Superior temporal gyrus (tissue), 1 donor: ENCODE measurements at regions not wholly inside any gene's neighbourhood (a gene's known extent, or its start where the extent isn't known, plus 50 kb on each side); places are given as distances from the start of the nearest gene placed in this dataset.
A peak's percentile ranks its signal among the peaks of the same experiment; 100 is the strongest.
"Not testable (repeated sequence)": the region's sequence is repeated elsewhere in the genome, so short reads cannot be mapped to it uniquely, and the experiment has no call there.

Experiments
- DNase-seq: peaks from one replicate; pipeline ENCODE4 v3.0.0-alpha.2; 2016; ENCODE audit errors: extremely low spot score

DNA sequence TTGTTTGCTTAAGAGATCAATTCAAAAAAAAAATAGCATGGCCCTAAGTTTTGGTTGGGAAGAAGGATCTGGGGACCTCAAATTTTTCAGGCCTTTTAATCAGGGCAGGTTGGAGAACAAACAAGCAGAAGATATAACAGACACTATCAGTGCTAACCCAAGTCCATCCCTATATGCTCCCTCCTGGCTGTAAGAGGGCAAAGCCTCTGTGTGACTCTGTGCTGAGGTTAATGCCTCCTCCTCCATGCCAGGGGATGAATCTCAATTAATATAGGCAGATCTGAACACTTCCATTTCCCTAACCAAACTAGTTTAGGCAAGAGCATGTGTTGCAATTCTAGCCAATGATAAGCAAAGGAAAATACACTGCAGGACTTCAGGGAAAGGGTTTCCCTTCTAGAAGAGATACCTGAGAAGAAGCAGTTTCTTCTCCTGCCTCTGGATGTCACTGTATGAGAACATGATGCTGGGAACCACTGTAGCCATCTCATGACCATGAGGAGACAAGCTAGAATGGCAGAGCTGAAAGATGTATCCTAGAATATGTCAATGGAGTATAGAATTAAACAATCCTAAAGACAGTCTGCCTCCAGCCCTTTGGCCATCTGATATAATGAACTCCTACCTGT, 76.0 kb downstream of the CHD9NB start:
- DNase-seq, result no peak

DNA sequence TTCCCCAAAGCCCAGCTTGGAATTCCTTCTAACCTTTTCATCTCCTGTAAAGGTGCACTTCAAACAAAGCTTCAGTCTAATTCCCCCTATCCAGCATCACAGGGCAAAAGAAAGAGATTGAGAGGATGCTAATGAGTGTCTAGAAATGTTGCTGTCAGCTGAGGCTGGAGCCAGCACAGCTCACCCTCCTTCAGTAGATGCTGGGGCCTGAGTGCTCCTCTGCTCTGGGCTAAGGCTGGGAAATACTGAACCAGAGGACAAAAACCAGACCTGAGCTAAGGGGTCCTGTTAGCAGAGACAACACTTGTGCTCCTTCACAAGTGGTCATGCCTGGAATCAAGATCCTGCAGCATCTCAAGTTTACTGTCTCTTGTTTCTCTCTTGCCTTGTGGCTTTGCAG, 85.0 kb downstream of the CHD9NB start:
- no peak for DNase-seq

DNA sequence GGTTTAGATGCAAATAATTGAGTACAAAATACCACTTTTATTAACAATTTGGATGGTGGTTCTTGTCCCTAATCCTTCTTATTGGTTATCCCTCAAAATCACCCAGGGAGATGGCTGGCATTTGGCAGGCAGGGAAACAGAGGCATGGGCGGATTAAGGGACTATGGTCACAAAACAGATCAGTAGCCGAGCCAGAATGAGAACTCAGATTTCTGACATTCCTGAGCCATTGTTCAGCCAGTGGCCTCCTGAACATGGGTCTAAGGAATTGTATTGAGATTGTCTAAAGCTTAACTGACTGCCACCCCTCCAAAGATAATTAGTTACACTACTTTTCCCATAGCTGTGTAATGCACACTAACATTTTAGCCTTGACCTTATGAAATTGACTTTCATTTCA, 88.4 kb downstream of the CHD9NB start:
- DNase-seq, result no peak

DNA sequence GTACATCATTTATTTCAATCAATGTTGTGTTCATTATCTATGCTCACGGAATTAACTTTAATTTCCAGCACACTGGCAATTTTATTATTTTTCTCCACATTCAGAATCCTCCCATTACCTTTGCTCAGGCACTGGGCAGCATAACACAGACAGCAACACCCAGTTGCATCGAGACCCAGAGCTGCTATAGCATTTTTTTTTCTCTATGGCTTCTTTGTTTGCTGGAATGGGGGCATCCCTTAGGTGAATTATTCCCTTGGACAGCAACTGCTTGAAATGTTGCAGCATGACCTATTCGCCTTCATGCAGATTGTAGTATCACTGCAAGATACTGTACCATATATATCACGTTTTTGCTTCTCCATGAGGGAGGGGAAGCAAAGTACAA, 88.8 kb downstream of the CHD9NB start:
- DNase-seq, result no peak

DNA sequence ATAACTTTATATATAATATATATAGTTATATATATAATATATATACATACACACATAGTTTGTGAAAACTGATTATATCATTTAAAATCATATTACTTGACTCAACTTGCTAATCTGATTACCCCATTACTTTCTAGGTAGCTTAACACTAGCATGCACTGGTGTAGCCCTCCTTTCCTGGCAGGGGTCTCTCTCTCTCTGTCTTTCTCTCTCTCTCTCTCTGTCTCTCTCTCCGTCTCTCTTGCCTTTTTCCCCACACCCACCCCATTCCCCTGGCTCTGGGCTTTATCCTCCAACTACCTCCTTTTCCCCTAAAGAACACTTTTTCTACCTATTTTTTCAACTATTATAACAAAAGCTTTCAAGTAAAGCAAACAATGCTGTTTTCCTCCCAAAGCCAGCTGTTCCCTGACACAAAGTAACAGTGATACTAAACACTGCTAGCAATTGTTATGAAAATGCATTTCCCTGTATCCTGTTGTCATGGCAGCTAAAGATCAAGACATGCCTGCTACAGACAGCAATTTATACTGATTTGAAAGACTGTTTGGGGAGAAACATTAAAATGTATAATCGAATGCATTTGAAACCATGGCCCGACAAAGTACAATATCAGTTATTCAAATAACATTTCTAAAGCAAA, 89.4 kb downstream of the CHD9NB start:
- no peak for DNase-seq

DNA sequence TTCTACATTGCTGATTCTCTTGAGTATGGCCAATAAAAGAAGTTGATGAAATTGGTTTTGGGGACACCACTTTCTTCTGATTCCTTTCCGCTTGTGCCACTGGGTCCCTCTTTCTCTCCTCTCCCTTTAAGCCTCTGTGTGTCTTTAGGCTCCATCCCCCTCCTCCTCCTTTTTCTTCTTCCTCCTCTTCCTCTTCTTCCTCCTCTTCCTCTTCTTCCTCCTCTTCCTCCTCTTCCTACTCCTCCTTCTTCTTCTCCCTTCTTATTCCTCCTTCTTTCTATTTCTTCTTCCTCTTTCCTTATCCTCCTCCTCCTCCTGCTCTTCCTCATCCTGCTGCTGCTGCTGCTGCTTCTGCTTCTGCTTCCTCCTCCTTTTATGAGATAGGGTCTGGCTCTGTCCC, 93.7 kb downstream of the CHD9NB start:
- DNase-seq, result no peak

DNA sequence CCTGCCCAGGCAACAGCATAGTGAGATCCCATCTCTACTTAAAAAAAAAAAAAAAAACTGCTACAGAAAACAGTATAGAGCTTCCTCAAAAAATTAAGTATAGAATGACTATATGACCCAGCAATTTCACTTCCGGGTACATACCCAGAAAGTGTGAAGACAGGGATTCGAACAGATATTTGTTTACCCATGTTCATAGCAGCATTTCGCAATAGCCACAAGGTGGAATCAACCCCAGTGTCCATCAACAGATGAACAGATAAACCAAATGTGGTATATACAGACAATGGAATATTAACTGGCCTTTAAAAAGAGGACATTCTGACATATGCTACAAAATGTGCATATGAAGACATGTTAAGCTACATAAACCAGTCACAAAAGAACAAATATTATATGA, 95.5 kb downstream of the CHD9NB start:
- no peak for DNase-seq

DNA sequence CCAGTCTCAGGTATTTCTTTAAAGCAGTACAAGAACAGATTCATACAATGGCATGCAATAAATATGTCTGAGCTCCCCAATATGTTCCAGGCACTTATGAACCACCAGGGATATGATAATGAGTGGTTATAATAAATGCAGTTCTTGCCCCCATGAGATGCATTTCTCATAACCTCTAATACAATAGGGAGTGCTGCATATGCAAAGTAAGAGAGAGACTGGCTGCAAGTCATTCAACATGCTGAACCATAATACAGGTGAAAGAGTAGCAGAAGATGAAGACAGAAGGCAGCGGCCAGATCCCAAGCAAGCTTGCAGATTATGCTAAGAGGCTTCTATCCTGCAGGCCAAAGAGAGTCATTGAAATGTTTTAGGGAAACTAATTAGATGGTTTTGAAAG, 96.7 kb downstream of the CHD9NB start:
- DNase-seq, result no peak

DNA sequence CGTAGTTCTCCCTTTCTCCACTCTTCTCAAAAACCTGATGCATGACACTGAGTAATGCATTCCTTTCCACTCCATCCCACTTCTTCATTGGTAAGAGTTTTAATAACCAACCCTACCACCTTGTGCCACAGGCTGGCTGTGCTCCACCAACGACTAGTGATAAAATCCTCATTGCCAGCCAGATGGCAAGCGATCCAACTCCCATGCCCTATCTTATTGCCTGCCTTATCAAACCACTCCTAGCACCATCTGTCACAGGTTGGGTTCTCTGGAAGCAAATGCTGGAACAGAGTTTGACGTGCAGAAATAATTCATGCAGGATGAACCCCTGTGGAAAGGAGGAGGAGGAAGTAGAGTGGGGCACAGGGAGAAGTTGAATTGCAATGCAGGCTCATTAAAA, 99.5 kb downstream of the CHD9NB start:
- DNase-seq, result no peak

DNA sequence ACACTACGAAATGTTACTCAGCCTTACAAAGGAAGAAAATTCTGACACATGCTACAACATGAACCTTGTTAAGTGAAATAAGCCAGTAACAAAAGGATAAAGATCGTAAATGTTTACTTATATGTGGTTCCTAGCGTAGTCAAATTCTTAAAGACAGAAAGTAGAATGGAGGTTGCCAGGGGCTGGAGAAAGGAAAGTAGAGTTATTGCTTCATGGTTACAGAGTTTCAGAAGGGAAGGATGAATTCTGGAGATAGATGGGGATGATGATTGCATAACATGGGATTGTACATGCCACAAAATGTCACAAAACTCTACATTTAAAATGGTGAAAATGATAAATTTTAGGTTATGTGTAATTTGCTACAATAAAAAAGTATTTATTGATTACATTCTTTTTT, 103.8 kb downstream of the CHD9NB start:
- no peak for DNase-seq

DNA sequence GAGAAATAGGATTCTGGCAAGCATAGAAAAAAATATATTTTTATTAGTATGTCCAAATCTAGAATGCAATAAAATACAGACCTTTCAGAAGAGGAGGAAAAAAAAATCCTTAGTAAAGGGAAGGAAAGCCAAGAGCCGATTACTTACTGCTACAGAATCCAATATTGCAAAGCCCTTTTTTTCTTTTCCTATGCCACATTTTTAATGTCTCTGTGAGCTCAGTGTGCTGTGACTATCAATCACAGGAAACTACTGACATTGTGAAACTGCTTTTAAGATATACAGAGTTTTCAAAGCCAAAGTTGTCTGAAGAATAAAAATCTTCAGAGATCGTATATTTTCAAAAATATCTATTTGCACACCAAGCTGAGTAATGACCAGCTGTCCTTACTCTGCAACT, 120.4 kb downstream of the CHD9NB start:
- no peak for DNase-seq

DNA sequence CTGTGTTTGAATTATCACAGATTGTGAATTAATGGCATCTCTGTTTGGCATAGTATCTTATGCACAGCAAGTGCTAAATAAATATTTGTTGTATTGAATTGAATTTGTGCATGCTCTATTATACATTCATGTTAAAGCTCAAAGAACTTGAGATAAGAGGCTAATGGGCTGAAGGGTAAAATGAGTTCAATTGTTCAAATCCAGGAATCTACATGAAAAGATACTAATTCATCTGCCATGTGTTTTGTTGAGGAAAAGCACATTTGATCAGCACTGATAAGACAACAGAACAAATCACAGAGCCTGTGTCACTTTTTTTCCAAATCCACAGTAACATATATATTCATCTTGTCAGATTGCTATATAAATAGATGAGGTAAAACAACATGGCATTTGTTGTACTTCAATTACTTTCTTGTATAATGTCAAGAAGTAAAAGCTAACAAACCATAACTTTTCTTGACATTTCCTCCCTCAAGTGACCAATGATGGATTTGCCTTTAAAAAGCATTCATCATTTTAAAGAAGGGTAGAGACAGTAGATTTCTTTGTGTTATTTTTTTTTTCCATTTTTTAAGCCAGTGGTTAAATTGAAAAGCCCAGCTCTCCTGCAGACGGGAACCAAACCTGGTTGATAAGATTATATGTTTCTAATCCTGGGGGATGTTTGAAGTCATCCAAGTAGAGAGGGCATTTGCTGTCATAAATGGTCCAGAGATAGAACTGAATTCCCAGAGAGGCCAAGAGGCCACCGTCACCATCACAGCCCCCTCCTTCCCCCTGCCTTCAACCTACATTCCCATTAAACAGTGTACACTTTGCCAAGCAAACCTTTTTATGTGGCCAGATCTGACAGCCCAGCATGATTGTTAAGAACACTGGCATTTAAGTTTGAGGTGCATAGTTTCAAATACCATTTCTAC, 123.0 kb downstream of the CHD9NB start:
- DNase-seq, result no peak

DNA sequence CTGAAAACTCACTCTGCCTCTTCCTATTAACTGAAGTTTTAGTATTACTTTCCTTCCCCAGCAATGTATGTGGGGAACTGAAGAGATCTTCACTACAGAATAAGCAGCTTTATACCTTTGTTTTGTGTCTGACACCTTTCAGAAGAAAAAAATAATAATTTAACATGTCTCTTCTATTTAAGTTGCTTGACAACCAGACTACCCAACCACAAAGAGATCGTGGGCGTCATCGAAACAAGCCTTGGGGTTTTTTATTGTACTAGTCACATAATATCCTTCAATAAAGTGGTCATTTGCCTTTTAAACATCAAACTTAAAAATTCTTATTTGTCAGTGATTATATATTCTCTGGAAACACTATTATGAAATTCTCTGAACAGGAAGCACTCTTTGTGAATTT, 123.7 kb downstream of the CHD9NB start:
- DNase-seq, result no peak

DNA sequence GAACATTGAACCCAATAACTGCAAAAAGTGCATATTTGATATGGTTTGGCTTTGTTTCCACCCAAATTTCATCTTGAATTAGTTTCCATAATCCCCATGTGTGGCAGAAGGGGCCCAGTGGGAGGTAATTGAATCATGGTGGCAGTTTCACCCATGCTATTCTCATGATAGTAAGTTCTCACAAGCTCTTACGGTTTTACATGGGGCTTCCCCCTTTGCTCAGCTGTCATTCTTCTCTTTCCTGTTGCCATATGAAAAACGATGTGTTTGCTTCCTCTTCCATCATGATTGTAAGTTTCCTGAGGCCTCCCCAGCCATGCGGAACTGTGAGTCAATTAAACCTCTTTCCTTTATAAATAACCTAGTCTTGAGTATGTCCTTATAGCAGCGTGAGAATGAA, 127.6 kb downstream of the CHD9NB start:
- no peak for DNase-seq

DNA sequence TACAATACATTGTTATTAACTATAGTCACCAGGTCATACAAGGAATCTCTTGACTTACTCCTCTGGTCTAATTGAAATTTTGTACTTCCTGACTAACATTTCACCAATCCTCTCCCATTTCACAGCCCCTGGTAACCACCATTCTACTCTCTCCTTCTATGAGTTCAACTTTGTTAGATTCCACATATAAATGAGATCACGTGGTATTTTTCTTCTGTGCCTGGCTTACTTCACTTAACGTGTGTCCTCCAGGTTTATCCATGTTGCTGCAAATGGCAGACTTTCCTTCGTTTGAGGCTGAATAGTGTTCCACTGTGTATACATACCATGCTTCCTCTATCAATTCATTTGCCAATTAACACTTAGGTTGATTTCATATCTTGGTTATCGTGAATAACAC, 128.5 kb downstream of the CHD9NB start:
- no peak for DNase-seq

DNA sequence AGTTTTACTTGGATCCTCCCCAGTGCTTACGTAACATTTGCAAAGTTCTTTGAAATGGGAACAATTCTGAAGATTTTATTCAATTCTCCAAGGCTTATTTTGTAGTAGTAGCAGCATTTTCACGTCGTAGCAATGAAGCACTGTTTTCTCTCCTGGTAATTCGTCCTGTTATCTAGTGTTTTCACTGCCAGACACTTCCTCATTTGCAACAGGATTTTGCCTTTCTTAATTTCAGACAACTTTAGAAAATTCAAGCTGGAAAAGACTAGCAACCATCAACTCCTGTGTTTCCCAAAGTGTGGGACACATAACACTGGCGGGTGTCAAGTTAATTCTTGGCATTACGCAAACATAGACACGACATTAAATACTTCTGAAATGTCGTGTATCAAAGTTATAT, 131.6 kb downstream of the CHD9NB start:
- no peak for DNase-seq

DNA sequence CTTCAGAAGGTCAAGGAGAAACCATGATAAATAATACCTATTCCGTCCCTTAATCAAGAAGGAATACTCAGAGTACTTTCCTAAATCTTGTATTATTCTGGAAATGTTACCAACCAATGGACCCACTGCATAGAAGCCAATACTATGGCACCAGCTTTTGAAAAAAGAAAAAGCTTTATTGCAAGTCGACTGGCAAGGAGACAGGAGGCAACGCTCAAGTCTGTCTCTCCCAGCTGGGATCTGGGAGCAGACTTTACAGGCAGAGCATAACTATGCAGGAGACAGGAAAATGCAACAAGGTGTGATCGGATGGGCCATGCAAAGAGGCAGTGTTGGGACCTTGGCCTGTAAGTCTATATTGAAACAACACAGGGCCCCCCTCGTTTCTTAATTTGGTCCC, 132.4 kb downstream of the CHD9NB start:
- no peak for DNase-seq

DNA sequence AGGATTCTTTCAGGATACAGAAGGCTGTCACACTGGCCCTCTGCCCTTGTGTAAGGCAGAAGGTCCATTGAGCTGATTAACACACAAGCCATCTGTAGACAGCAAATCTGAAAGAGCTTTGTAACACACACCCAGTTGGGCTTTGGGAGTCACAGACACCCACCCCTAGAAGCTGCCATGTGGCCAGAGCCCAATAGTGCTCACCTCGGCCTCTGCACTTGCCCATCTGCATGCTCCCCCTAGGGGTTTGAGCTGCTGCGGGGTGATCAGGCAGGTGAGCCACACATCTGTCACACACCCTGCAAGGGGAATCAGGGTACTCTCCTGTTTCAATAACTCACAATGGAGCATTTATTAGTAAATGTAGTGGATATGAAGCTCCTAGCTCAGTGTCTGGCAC, 138.3 kb downstream of the CHD9NB start:
- no peak for DNase-seq

DNA sequence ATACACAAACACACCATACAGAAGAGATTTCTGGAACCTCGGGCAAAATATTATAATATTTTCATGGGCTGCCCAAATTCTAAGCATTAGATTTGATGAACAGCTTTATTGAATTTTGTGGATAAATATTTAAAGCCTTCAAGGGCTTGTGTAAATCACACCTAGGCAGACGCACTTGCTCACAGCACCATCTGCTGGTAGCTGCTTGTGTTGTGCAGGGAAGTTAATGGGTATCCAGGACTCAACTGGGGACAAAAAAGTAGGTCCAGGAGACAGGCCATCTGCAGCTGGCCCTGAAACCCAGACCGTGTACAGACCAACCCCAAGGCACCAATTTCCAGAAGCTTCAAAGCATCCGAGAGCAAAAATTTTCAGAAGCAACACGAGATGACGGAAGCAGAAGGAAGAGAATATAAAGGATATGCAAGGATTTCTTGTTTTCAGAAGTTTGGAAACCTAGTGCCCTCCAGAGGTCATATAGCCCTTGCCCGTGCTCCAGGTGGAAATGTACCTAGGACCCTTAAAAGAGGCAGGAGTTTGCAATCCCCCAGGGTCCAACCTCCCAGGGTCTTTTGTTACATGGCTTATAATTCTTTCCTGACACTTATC, 140.0 kb downstream of the CHD9NB start:
- DNase-seq, result peak; percentile 91

DNA sequence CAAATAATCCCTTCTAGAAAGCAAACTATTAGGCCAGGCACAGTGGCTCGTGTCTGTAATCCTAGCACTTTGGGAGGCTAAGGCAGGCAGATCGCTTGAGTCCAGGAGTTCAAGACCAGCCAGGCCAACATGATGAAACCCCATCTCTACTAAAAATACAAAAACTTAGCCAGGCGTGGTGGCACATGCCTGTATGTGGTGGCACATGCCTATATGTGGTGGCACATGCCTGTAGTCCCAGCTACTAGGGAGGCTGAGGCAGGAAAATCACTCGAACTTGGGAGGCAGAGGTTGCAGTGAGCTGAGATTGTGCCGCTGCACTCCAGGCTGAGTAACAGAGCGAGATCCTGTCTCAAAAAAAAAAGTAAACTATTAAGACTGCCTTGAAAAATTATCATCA, 144.6 kb downstream of the CHD9NB start:
- DNase-seq, result not testable (repeated sequence)

DNA sequence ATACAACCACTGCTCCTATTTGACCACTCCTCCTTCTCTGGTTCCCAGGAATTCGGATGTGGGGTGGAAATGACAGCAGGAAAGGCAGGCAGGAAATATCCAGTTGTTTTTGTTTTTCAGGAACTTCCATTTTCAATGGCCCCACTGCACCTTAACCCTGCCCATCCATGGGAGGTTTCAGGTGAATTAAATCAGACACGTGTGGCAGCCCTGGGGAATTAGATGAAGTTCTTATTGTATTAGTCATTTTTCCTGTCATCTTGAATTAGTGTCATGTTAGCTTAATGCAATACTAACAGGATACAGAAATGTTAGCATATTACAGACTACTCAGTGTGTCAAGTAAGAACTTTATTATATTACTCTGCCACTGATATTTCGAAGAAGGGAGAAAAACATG, 146.4 kb downstream of the CHD9NB start:
- no peak for DNase-seq

DNA sequence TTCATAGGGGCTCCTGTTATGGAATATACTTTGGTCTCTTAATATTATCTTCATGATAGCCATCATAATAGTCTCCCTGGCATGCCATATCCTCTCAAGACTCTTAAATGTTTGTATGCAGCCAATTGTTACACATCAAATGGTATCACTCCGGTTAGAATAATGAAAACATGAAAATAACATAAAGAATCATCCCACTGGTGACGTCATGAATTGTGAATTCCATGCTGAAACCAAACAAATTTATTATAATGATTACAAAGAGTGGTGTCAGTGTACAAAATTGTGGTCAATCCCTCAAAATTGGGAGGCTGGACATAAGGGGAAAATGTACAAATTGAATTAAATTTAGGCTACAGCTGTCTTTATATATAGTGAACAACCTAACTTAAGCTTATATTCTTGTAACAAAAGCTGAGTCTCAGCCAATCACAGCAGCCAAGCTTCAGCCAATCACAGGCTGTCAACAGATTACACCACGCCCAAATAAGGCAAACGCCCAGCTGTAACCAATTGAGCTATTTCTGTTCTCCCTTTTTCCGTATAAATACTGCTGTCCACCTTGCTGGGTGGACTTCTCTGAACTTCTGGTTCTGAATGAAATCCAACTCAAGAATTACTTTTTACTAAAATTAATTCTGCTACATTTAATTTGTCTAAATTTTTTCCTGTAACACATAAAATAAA, 156.1 kb downstream of the CHD9NB start:
- DNase-seq, result no peak
